Heart left ventricle (tissue), 16 donors: ENCODE measurements at regions not wholly inside any gene's neighbourhood (a gene's known extent, or its start where the extent isn't known, plus 50 kb on each side); places are given as distances from the start of the nearest gene placed in this dataset.

Experiments used
- ATAC-seq, 4 donors: fragments of 200-7000 bp; cut with Tn5 transposase; one replicate each; pipeline ENCODE4 v1.9.1; 2020 to 2022; ENCODE audit warnings: moderate library complexity in 4 of 4, mild to moderate bottlenecking in 3 of 4, moderate number of reproducible peaks in 1 of 4
- DNase-seq, 5 donors: peaks; one replicate each; pipeline ENCODE4 v3.0.0-alpha.2; 2020
- H3K27ac ChIP-seq, 12 donors: fragments of 200-600 bp; sonication (generic) in 4 of 12; one replicate each; pipeline versions ENCODE4 v1.5.0 to v1.8.0; 2016 to 2022; ENCODE audit warnings: mild to moderate bottlenecking in 2 of 12
- H3K27me3 ChIP-seq, 9 donors: fragments of 200-600 bp; sonication (generic) in 2 of 9; one replicate each; pipeline versions ENCODE4 v1.5.1 to v1.8.0; 2016 to 2022; ENCODE audit warnings: mild to moderate bottlenecking in 3 of 9
- H3K36me3 ChIP-seq, 9 donors: fragments of 200-600 bp; sonication (generic) in 2 of 9; one replicate each; pipeline versions ENCODE4 v1.5.0 to v1.8.0; 2018 to 2022; ENCODE audit warnings: mild to moderate bottlenecking in 2 of 9
- H3K4me1 ChIP-seq, 12 donors: fragments of 200-600 bp; sonication (generic) in 4 of 12; one replicate each; pipeline versions ENCODE4 v1.5.0 to v1.8.0; 2016 to 2022; ENCODE audit warnings: mild to moderate bottlenecking in 3 of 12
- H3K4me3 ChIP-seq, 12 donors: fragments of 200-600 bp; sonication (generic) in 4 of 12; one replicate each; pipeline versions ENCODE4 v1.5.0 to v1.8.0; 2017 to 2022; ENCODE audit warnings: mild to moderate bottlenecking in 9 of 12, moderate library complexity in 4 of 12
- H3K9me3 ChIP-seq, 12 donors: fragments of 200-600 bp; sonication (generic) in 4 of 12; one replicate each; pipeline versions ENCODE4 v1.5.0 to v1.8.0; 2016 to 2022; ENCODE audit warnings: mild to moderate bottlenecking in 1 of 12
- POLR2A ChIP-seq, 2 donors: fragments of 450-650 bp; IDR thresholded peaks; one replicate each; pipeline ENCODE4 v1.6.1; 2017; ENCODE audit warnings: antibody characterized with exemption in 2 of 2, mild to moderate bottlenecking in 2 of 2, moderate library complexity in 2 of 2
- WGBS, 4 donors: extraction: QIAGEN DNeasy Blood & Tissue Kit in 2 of 4; methylation state at CpG; one replicate each; pipeline versions ENCODE4 v1.1.5 to v1.1.7; 2013 to 2018; 5-methylcytosine and 5-hydroxymethylcytosine counted together
- intact Hi-C, 10 donors: fragments of 100-400 bp; cut with DNase I; formaldehyde crosslinking; loops; one replicate each; pipeline versions ENCODE4 v1.11.1 to v1.14.2; 2022
- TF ChIP-seq, protein P1 (sequence below), 12 donors: fragments of 200-600 bp; sonication (generic) in 4 of 12; IDR thresholded peaks; one replicate each; pipeline versions ENCODE4 v1.5.0 to v1.8.0; 2018 to 2022; ENCODE audit warnings: antibody characterized with exemption in 12 of 12, mild to moderate bottlenecking in 5 of 12
- donor health status: ischemic (EF 13 %, LVEDD 7.1; RV severe dilation, severe dysfunction).
- donor health status: healthy with polysubstance abuse.
- donor health status: DM: no; HTN: yes; CAD: no.
- donor health status: DM: no; HTN: no; CAD: no.
- donor health status: ischemic (EF 25% LVEDD 6.9; RV normal size, moderate dysfunction).
- donor health status: ischemic (EF 25% LVEDD 5.7; RV mildly dilated, moderate dysfunction).
- donor health status: healthy.
- donor health status: DM: yes; HTN: yes; CAD: no.
- donor health status: ischemic (EF 35%, LVEDD 5.7; RV mildly dilated, moderate dysfunction).
- donor health status: nonischemic (EF 11% LVEDD 7.7; RV severe dilation, severe dysfunction).
- donor health status: DM: yes; HTN: yes; CAD: no.
- donor health status: PGD.
- donor health status: ischemic (EF 29% LVEDD 5.4; RV normal size, mild dysfunction).
- donor health status: nonischemic (EF 23%, LVEDD 6.1; RV moderate dilation, normal function).

DNA sequence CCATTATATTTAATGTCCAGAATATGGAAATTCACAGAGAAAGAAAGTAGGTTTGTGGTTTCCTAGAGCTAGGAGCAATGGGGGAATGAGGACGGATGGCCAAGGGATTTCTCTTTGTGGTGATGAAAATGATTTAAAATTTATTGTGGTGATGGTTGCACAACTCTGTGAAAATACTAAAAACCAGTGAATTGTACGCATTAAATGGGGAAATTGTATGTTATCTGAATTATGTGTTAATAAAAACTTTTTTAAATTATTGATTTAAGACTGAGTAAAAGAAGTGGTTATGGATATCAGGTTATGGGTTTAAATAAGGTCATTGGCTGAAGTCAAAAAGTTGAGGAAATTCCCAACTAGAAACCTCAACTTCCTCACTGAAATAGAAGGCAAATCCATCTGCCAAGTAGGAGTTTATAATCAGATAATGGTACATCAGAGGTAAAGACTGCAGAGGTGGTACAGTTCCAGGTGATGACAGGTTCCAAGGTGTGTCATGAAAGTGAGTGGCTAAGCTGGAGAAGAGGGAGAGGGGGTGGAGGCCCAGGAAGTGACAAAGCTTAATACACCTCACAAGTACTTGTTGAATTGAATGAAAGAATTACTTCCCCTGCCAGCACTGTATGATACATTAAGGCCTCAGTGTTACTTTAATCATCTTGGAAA is 68.9 kb upstream of the CCDC71L start:
- no peaks in the 10 kb centered on the region for H3K27me3 ChIP-seq
- no peak overlapping the region for H3K4me3 ChIP-seq
- peaks cover 0 to 3% (median 0%) of the 10 kb centered on the region in 12 donors for H3K9me3 ChIP-seq
- intact Hi-C loops: loop anchor here in 2 of 10 donors (2.0 to 10.0 kb wide), 2 partner anchors 69 to 265 kb away; partner anchors contain the start of gene CCDC71L (in 1 of the 2)
- TF ChIP-seq, protein P1, sequence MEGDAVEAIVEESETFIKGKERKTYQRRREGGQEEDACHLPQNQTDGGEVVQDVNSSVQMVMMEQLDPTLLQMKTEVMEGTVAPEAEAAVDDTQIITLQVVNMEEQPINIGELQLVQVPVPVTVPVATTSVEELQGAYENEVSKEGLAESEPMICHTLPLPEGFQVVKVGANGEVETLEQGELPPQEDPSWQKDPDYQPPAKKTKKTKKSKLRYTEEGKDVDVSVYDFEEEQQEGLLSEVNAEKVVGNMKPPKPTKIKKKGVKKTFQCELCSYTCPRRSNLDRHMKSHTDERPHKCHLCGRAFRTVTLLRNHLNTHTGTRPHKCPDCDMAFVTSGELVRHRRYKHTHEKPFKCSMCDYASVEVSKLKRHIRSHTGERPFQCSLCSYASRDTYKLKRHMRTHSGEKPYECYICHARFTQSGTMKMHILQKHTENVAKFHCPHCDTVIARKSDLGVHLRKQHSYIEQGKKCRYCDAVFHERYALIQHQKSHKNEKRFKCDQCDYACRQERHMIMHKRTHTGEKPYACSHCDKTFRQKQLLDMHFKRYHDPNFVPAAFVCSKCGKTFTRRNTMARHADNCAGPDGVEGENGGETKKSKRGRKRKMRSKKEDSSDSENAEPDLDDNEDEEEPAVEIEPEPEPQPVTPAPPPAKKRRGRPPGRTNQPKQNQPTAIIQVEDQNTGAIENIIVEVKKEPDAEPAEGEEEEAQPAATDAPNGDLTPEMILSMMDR (IDR thresholded peaks at IDR 0.05): no peak
- no peak for TF ChIP-seq POLR2A (IDR thresholded peaks at IDR 0.05)
- WGBS, 4 donors: 85 to 91% (median 87%) methylated on average over 2 of the region's 2 CpGs
- H3K27ac ChIP-seq: peak overlapping the region in 1 of 12 donors; percentile 3
- peaks cover 0 to 36% (median 9%) of the 10 kb centered on the region in 12 donors for H3K4me1 ChIP-seq
- ATAC-seq (no peak), DNase-seq (no peak)
- no peaks in the 10 kb centered on the region for H3K36me3 ChIP-seq

DNA sequence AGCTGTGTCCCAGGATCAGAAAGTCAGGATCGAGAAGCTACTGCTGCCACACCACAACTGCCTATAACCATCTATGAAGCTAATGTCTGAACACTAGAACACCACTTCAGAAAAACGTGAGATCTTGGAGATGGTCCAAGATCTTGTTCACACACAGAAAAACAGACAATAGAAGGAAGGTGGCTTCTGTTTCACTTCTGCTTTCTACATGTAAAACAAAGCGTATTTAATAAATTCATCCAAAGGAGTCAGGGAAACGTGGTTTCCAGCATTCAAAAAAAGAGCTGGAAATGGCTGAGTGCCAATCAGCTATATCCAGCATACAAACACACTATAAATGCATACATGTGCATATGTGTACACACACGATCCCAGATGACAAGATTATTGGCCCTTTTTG is 70.2 kb upstream of the CCDC71L start:
- peak in 2 of 4 donors; percentile 36 to 45 for ATAC-seq

DNA sequence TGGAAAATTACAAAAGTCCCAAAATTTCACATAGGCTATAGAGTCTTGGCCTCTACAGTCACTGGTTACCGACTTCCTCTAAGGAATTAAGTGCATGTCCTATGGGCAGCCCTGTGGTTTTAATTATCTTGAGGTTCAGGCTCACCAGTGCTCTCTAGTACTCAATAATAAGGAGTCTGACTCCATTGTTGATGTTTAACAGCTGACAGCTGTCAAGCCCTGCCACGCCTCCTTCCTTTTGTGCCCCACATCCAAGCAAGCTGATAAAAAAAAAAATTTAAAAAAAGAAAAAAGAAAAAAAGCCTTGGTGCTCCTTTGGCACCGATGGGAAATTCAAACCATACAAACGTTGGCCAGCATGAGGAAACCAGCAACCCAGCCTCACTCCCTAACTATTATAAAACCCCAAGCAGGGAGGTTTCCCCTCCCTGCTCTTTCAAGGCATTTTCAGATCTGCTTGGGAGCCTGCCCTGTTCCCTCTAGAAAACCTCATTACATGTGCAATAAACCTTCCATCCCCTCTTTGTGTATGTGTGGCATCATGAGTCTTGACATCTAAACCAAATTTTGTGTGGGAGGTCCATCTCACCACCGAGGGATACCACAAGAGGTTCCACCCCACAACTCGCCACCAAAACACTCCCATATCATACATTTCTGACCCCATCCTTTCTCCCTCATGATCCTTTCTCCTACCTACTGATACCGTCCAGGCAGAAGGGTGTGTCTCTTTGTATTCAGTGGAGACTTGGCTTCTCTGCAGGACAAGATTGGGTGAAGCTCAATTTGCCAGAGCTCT is 70.9 kb upstream of the CCDC71L start:
- Histone ChIP-seq H3K4me3 (no peak overlapping the region), H3K9me3 (peaks cover 0 to 3% (median 0%) of the 10 kb centered on the region in 12 donors), H3K27ac (peak overlapping the region in 6 of 12 donors; percentile 2 to 58 (median 10)), H3K27me3 (no peaks in the 10 kb centered on the region), H3K36me3 (no peaks in the 10 kb centered on the region), H3K4me1 (peaks cover 0 to 43% (median 9%) of the 10 kb centered on the region in 12 donors)
- ATAC-seq: no peak
- intact Hi-C loops: loop anchor here in 2 of 10 donors (2.0 to 10.0 kb wide), 2 partner anchors 71 to 267 kb away; partner anchors contain the start of gene CCDC71L (in 1 of the 2)
- WGBS, 4 donors: 50 to 56% (median 55%) methylated on average over 7 of the region's 7 CpGs
- no peak for TF ChIP-seq POLR2A (IDR thresholded peaks at IDR 0.05)
- TF ChIP-seq, protein P1 (IDR thresholded peaks at IDR 0.05): no peak
- no peak for DNase-seq

More for the DNA sequence above, 70.2 kb upstream of the CCDC71L start:
- Histone ChIP-seq H3K27ac (peak overlapping the region in 7 of 12 donors; percentile 2 to 58 (median 14)), H3K4me1 (peaks cover 0 to 36% (median 9%) of the 10 kb centered on the region in 12 donors), H3K27me3 (no peaks in the 10 kb centered on the region), H3K4me3 (no peak overlapping the region), H3K9me3 (peaks cover 0 to 3% (median 0%) of the 10 kb centered on the region in 12 donors), H3K36me3 (no peaks in the 10 kb centered on the region)
- DNase-seq: no peak
- intact Hi-C loops: loop anchor here in 2 of 10 donors (2.0 to 10.0 kb wide), 2 partner anchors 70 to 266 kb away; partner anchors contain the start of gene CCDC71L (in 1 of the 2)
- no peak for TF ChIP-seq POLR2A (IDR thresholded peaks at IDR 0.05)
- TF ChIP-seq, protein P1 (IDR thresholded peaks at IDR 0.05): no peak
- 33 to 36% (median 34%) methylated on average over 5 of the region's 5 CpGs for WGBS, 4 donors

DNA sequence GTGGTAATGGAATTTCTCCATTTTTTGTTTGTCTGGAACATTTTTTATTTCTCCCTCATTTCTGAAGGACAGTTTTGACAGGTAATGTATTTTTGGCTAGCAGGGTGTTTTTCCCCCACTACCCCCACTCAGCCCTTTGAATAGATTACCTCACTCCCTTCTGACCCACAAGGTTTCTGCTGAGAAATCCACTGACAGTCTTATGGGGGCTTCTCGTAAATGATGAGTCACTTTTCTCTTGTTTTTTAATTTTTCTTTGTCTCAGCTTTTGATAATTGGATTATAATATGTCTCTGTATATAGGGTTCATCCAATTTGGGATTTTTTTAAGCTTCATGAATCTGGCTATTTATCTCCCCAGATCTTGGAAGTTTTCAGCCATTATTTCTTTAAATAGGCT is 74.7 kb upstream of the CCDC71L start:
- ATAC-seq: no peak
- intact Hi-C loops: loop anchor here (1.0 to 10.0 kb wide), 10 partner anchors 73 to 559 kb away; partner anchors contain the start of gene CCDC71L (in 7 of the 10)

More for the DNA sequence above, 74.7 kb upstream of the CCDC71L start:
- no peak for DNase-seq
- Histone ChIP-seq H3K27ac (no peak overlapping the region), H3K4me3 (no peak overlapping the region), H3K27me3 (no peaks in the 10 kb centered on the region), H3K4me1 (peaks cover 0 to 33% (median 9%) of the 10 kb centered on the region in 12 donors), H3K36me3 (no peaks in the 10 kb centered on the region), H3K9me3 (peaks cover 0 to 3% (median 0%) of the 10 kb centered on the region in 12 donors)
- TF ChIP-seq POLR2A (IDR thresholded peaks at IDR 0.05): no peak
- TF ChIP-seq, protein P1 (IDR thresholded peaks at IDR 0.05): no peak
- WGBS, 4 donors: 90 to 96% (median 92%) methylated on average over 1 of the region's 1 CpG
